ENCODE measurements at regions not wholly inside any gene's neighbourhood (a gene's known extent, or its start where the extent isn't known, plus 50 kb on each side); places are given as distances from the start of the nearest gene placed in this dataset.

DNA sequence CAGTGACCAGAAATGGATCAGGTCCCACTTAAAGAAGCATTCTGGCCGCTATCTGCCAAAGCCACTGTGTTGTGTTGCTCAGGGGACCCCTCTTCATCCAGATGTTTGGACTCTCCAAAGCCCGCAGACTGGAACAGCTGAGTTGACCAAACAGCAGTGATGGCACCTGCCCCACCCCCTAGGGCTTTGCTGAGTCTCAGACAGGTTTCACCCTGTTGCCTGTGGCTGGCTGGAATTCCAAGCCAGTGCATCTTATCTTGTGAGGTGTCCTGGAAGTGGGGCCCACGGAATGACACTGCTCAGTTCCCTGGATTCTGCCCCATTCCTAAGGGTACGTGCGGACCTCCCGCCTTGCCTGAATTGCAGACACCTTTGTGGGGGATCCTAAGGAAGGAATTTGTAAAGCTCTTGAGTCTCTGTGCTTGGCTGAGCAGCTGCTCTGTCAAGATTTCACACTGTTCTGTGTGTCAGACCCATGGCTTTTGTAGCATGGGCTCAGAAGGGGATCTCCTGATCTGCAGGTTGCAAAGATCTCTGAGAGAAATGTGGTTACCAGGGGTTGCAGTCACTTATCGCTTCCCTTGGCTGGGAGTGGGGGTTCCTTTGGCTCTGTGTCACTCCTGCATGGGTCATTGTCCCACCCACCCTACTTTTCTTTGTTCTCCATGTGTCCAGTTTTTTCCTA, 1707.9 kb upstream of the PCDH10 start:
- Histone ChIP-seq H4K8ac (ENCODE audit: low read depth in 2 of 2, low read length in 2 of 2) (no peak overlapping the region), H3K4me3 (ENCODE audit: insufficient read depth, low read depth, low read length) (no peak overlapping the region), H2BK5ac (ENCODE audit: low read depth, low read length, poor library complexity, severe bottlenecking) (no peak overlapping the region), H4K20me1 (ENCODE audit: insufficient read depth, low read length) (no peaks in the 10 kb centered on the region), H2AK9ac (replicated peaks; ENCODE audit: low read depth, low read length, poor library complexity) (no peak overlapping the region), H3K36me3 (ENCODE audit: control insufficient read depth, insufficient read depth, low read length) (no peaks in the 10 kb centered on the region), H2BK120ac (ENCODE audit: low read depth, low read length) (no peak overlapping the region), H2BK15ac (ENCODE audit: low read depth, low read length) (no peak overlapping the region), H3K9me3 (ENCODE audit: control insufficient read depth, insufficient read depth, low read length) (peaks cover 10% of the 10 kb centered on the region; the same call in 1 of the 2 replicates), H3K9me1 (ENCODE audit: insufficient read depth, low read length) (no peaks in the 10 kb centered on the region), H3K27me3 (ENCODE audit: control insufficient read depth, insufficient read depth, low read length) (no peaks in the 10 kb centered on the region), H3K4ac (ENCODE audit: low read depth, low read length) (no peak overlapping the region), H2BK20ac (ENCODE audit: low read depth, low read length) (no peak overlapping the region), H3K4me1 (ENCODE audit: control insufficient read depth, insufficient read depth, low read length) (no peaks in the 10 kb centered on the region), H3K9ac (ENCODE audit: low read depth, low read length) (no peak overlapping the region), H3K14ac (replicated peaks; ENCODE audit: low read depth, low read length) (no peak overlapping the region), H2AK5ac (ENCODE audit: low read depth, low read length) (no peak overlapping the region), H3K27ac (ENCODE audit: insufficient read depth, low read length) (no peak overlapping the region), H3K18ac (ENCODE audit: low read depth, low read length) (no peak overlapping the region), H3K79me1 (ENCODE audit: low read depth in 1 of 2, low read length in 2 of 2) (no peaks in the 10 kb centered on the region), H3K4me2 (ENCODE audit: low read depth, low read length) (no peak overlapping the region), H2AFZ (replicated peaks; ENCODE audit: low read length, poor library complexity) (no peak overlapping the region), H3K56ac (ENCODE audit: extremely low read depth, insufficient read depth, low read length) (no peak overlapping the region), H4K91ac (ENCODE audit: insufficient read depth, low read depth, low read length) (no peak overlapping the region), H3K23ac (ENCODE audit: low read depth, low read length) (no peak overlapping the region), H4K5ac (ENCODE audit: low read depth, low read length) (no peak overlapping the region)
- WGBS, 2 experiments (ENCODE audit: extremely low coverage in 2 of 2, insufficient read length in 1 of 2) = no CpG with 5 or more reads among the region's 7 CpGs
- DNase-seq = no peak
- dilution Hi-C loops (cut with HindIII; ENCODE audit: low sequenced_read_pairs, unreplicated experiment) (no loop called here), intact Hi-C loops (cut with micrococcal nuclease) (no loop called here), in situ Hi-C loops (cut with MboI; ENCODE audit: low sequenced_read_pairs) (no loop called here)
- TF ChIP-seq NFE2L2 (IDR thresholded peaks at IDR 0.05; ENCODE audit: low read depth, low read length) (no peak), SMC3 (IDR thresholded peaks at IDR 0.05; ENCODE audit: low read depth, low read length) (no peak), RFX5 (IDR thresholded peaks at IDR 0.05; ENCODE audit: low read depth, low read length) (no peak), MAZ (IDR thresholded peaks at IDR 0.05; ENCODE audit: borderline replicate concordance, low read depth, low read length) (no peak), MXI1 (IDR thresholded peaks at IDR 0.05; ENCODE audit: borderline replicate concordance, low read depth, low read length) (no peak), BHLHE40 (IDR thresholded peaks at IDR 0.05; ENCODE audit: low read depth, low read length) (no peak), MAFK (IDR thresholded peaks at IDR 0.05; ENCODE audit: low read depth, low read length) (no peak), RCOR1 (IDR thresholded peaks at IDR 0.05; ENCODE audit: insufficient replicate concordance, low read length) (no peak), FOS (IDR thresholded peaks at IDR 0.05; ENCODE audit: low read depth, low read length) (no peak), RAD21 (IDR thresholded peaks at IDR 0.05; ENCODE audit: low read length) (no peak), CEBPB (IDR thresholded peaks at IDR 0.05; ENCODE audit: low read depth, low read length) (no peak), CHD1 (IDR thresholded peaks at IDR 0.05; ENCODE audit: low read depth, low read length) (no peak), POLR2A (IDR thresholded peaks at IDR 0.05; ENCODE audit: low read depth, low read length) (no peak)
- TF ChIP-seq, protein P1, sequence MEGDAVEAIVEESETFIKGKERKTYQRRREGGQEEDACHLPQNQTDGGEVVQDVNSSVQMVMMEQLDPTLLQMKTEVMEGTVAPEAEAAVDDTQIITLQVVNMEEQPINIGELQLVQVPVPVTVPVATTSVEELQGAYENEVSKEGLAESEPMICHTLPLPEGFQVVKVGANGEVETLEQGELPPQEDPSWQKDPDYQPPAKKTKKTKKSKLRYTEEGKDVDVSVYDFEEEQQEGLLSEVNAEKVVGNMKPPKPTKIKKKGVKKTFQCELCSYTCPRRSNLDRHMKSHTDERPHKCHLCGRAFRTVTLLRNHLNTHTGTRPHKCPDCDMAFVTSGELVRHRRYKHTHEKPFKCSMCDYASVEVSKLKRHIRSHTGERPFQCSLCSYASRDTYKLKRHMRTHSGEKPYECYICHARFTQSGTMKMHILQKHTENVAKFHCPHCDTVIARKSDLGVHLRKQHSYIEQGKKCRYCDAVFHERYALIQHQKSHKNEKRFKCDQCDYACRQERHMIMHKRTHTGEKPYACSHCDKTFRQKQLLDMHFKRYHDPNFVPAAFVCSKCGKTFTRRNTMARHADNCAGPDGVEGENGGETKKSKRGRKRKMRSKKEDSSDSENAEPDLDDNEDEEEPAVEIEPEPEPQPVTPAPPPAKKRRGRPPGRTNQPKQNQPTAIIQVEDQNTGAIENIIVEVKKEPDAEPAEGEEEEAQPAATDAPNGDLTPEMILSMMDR (conservative IDR thresholded peaks at IDR 0.05; ENCODE audit: low read depth, low read length) = no peak
- TF ChIP-seq, protein P2, sequence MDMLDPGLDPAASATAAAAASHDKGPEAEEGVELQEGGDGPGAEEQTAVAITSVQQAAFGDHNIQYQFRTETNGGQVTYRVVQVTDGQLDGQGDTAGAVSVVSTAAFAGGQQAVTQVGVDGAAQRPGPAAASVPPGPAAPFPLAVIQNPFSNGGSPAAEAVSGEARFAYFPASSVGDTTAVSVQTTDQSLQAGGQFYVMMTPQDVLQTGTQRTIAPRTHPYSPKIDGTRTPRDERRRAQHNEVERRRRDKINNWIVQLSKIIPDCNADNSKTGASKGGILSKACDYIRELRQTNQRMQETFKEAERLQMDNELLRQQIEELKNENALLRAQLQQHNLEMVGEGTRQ (IDR thresholded peaks at IDR 0.05; ENCODE audit: low read depth, low read length) = no peak
- TF ChIP-seq, protein P3, sequence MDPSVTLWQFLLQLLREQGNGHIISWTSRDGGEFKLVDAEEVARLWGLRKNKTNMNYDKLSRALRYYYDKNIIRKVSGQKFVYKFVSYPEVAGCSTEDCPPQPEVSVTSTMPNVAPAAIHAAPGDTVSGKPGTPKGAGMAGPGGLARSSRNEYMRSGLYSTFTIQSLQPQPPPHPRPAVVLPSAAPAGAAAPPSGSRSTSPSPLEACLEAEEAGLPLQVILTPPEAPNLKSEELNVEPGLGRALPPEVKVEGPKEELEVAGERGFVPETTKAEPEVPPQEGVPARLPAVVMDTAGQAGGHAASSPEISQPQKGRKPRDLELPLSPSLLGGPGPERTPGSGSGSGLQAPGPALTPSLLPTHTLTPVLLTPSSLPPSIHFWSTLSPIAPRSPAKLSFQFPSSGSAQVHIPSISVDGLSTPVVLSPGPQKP (IDR thresholded peaks at IDR 0.05; ENCODE audit: borderline replicate concordance, low read depth, low read length) = no peak
- ATAC-seq (ENCODE audit: low read depth) = no peak
- BruUV-seq (replicated peaks) = no TSS peak
- POLR2A ChIA-PET (ENCODE audit: unreplicated experiment) = no interaction called here
- CTCF ChIA-PET = no interaction called here

All from IMR-90 (cell line).